Epithelial cell of proximal tubule (primary cell): ENCODE measurements at regions not wholly inside any gene's neighbourhood (a gene's known extent, or its start where the extent isn't known, plus 50 kb on each side); places are given as distances from the start of the nearest gene placed in this dataset.
A peak's percentile ranks its signal among the peaks of the same experiment; 100 is the strongest.

Experiments used
- DNase-seq: peaks from one replicate; pipeline ENCODE4 v3.0.0-alpha.2; 2011; ENCODE audit warnings: low read depth
- H3K4me3 ChIP-seq: 2 replicates; pipeline ENCODE4 v1.5.1; 2011; ENCODE audit warnings: low read depth, mild to moderate bottlenecking, low read length
- CTCF ChIP-seq: conservative IDR thresholded peaks from 2 replicates; pipeline ENCODE4 v1.5.1; 2012; ENCODE audit warnings: low read depth, mild to moderate bottlenecking, low read length

DNA sequence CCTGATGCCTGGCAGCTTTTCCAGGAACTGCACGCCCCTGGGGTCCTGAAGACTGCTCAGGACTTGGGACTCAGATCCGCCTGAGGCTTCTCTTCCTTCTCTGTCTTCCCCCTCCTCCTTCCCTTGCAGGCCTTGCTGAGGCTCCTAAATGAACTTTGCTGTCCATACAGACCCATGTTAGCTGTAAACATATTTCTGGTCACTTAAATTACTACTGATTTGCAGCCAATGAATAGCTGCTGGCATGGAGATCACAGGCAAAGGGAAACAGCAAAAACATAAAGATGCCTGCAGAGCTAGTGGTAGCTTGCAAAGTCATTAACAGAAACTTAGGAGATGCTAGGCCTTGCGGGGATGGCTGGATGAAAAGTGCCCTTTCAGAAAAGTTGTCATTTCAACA lies 261.9 kb downstream of the GADD45G start:
- TF ChIP-seq CTCF = no peak
- no peak overlapping the region for H3K4me3 ChIP-seq
- DNase-seq = no peak

GRCh38 chr9:89868100-89868499 lies 263.3 kb downstream of the GADD45G start:
- DNase-seq = no peak
- no peak for TF ChIP-seq CTCF
- H3K4me3 ChIP-seq = no peak overlapping the region

- H3K4me3 ChIP-seq = no peak overlapping the region
- peak; percentile 23 for TF ChIP-seq CTCF
- DNase-seq = no peak
These were observed 265.2 kb downstream of the GADD45G start for GRCh38 chr9:89869793-89870580.

- DNase-seq = no peak
- TF ChIP-seq CTCF = no peak
- H3K4me3 ChIP-seq = no peak overlapping the region
These were observed 267.1 kb downstream of the GADD45G start for GRCh38 chr9:89871871-89872331.

DNA sequence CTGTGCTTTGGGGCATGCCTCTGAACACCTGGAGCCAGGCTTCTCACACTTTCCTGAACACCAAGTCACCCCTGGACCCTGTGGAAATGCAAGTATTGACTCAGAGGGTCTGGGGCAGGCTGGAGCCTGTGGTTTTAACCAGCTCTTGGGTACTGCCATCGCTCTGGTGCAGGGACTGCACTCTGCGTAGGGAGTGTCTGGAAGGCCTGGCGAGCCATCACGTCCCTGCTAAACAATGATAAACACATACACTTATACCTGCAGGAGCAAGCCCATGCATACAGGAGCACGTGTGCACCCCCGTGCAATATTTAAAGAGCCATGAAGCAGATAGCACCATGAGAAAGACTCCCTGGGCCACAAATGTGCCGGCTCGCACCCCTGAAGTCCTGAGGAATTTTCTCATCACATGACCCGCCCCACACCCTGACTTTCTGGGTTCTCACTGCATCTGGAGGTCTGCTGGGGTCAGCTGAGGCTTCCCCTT lies 267.7 kb downstream of the GADD45G start:
- DNase-seq = no peak
- no peak for TF ChIP-seq CTCF
- no peak overlapping the region for H3K4me3 ChIP-seq

DNA sequence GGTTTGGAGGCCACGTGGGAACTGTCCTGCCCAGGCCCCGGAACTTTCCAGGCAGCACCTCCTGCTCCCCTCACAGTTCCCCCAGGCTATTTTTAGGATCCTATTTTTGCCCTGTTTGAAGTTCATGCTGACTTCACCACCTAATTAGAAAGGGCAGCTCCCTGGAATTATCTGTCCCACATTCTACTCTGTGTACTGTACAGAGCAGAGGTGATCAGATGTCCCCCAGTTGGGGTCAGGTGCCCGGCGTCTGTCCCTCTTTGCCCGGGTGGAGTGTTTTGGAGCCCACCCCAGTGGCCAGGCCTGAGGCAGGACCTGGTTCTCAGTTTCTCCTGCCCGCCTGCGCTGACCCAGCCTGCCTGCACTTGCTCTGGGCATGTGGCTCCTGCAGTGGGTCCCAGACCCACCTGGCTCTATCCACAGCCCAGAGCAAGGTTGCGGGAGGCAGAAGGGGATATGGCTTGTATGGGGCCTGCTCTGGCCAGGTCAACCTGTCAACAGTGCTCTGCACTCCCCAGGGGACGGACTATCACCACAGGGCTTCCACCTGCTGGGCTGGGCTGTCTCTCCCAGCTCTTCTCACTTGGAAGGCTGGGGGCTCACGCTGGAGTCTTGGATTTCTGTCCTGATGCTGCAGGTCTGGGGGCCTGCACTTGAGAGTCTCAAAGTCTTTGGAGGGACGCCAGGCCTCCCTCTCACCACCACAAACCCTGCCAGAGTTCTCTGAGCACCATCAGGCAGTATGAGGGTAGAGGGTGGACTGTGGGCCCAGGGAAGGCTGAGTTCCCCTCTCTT lies 268.3 kb downstream of the GADD45G start:
- TF ChIP-seq CTCF = no peak
- H3K4me3 ChIP-seq = no peak overlapping the region

More for the DNA sequence above, 268.3 kb downstream of the GADD45G start:
- DNase-seq = no peak
